Neuronal stem cell (in vitro differentiated cells): ENCODE measurements at regions not wholly inside any gene's neighbourhood (a gene's known extent, or its start where the extent isn't known, plus 50 kb on each side); places are given as distances from the start of the nearest gene placed in this dataset.

Source experiments
- DNase-seq: peaks from one replicate; pipeline ENCODE4 v3.0.0-alpha.2; 2013; ENCODE audit warnings: low spot score
- H2AFZ ChIP-seq: one replicate; pipeline ENCODE4 v1.6.1; 2013; ENCODE audit warnings: mild to moderate bottlenecking, low read length, inconsistent platforms
- H2AK5ac ChIP-seq: 2 replicates; pipeline ENCODE4 v1.6.1; 2013; ENCODE audit warnings: low read depth, mild to moderate bottlenecking, inconsistent platforms, low read length, moderate library complexity, mixed read lengths
- H2BK120ac ChIP-seq: 2 replicates; pipeline ENCODE4 v1.6.1; 2013; ENCODE audit warnings: low read depth, mild to moderate bottlenecking, inconsistent platforms, low read length, moderate library complexity, mixed read lengths
- H2BK12ac ChIP-seq: one replicate; pipeline ENCODE4 v1.6.1; 2013; ENCODE audit warnings: low read length, inconsistent platforms
- H2BK15ac ChIP-seq: 2 replicates; pipeline ENCODE4 v1.6.1; 2013; ENCODE audit warnings: mild to moderate bottlenecking, low read length, inconsistent platforms, mixed read lengths
- H2BK5ac ChIP-seq: one replicate; pipeline ENCODE4 v1.6.1; 2013; ENCODE audit warnings: inconsistent platforms, mild to moderate bottlenecking, low read length, moderate library complexity
- H3K14ac ChIP-seq: one replicate; pipeline ENCODE4 v1.6.1; 2013; ENCODE audit warnings: low read length, inconsistent platforms
- H3K18ac ChIP-seq: 2 replicates; pipeline ENCODE4 v1.6.1; 2013; ENCODE audit warnings: low read length, inconsistent platforms
- H3K23ac ChIP-seq: 2 replicates; pipeline ENCODE4 v1.6.1; 2013; ENCODE audit warnings: low read depth, mild to moderate bottlenecking, mixed read lengths, low read length, inconsistent platforms; ENCODE audit not compliant: poor library complexity
- H3K27ac ChIP-seq: replicated peaks from 3 replicates; pipeline ENCODE4 v1.5.1; 2013; ENCODE audit warnings: low read length, inconsistent platforms
- H3K27me3 ChIP-seq, 3 experiments: 2 replicates each; pipeline ENCODE4 v1.6.1; 2013; ENCODE audit warnings: low read length in 3 of 3, mild to moderate bottlenecking in 2 of 3, inconsistent platforms in 1 of 3, low read depth in 1 of 3, mixed read lengths in 1 of 3, moderate library complexity in 1 of 3; ENCODE audit not compliant: control insufficient read depth in 3 of 3, insufficient read depth in 3 of 3
- H3K36me3 ChIP-seq, 2 donors: replicated peaks in 1 of 2; 2 replicates each; pipeline ENCODE4 v1.6.1; 2013; ENCODE audit warnings: low read length in 2 of 2; ENCODE audit not compliant: control insufficient read depth in 2 of 2, insufficient read depth in 2 of 2
- H3K4ac ChIP-seq: 2 replicates; pipeline ENCODE4 v1.6.1; 2013; ENCODE audit warnings: inconsistent platforms, mild to moderate bottlenecking, low read length, moderate library complexity
- H3K4me1 ChIP-seq, 2 donors: 1 replicate in 1 of 2; 2 replicates in 1 of 2; pipeline ENCODE4 v1.6.1; 2013; ENCODE audit warnings: low read length in 2 of 2, low read depth in 1 of 2; ENCODE audit not compliant: control insufficient read depth in 2 of 2, insufficient read depth in 1 of 2
- H3K4me2 ChIP-seq: one replicate; pipeline ENCODE4 v1.6.1; 2013; ENCODE audit warnings: mild to moderate bottlenecking, low read length, inconsistent platforms; ENCODE audit not compliant: insufficient read depth, poor library complexity, severe bottlenecking
- H3K4me3 ChIP-seq, 2 donors: 2 replicates each; pipeline ENCODE4 v1.5.1; 2013; ENCODE audit warnings: low read length in 2 of 2, mild to moderate bottlenecking in 2 of 2, inconsistent platforms in 1 of 2, moderate library complexity in 1 of 2
- H3K79me1 ChIP-seq: one replicate; pipeline ENCODE4 v1.6.1; 2013; ENCODE audit warnings: low read depth, mild to moderate bottlenecking, inconsistent platforms, low read length, moderate library complexity
- H3K9ac ChIP-seq: one replicate; pipeline ENCODE4 v1.6.1; 2013; ENCODE audit warnings: mild to moderate bottlenecking, low read depth, low read length, inconsistent platforms; ENCODE audit not compliant: poor library complexity
- H3K9me3 ChIP-seq, 2 donors: replicated peaks in 1 of 2; 2 replicates each; pipeline versions ENCODE3 to v1.6.1; 2013; ENCODE audit warnings: low read length in 2 of 2, mild to moderate bottlenecking in 2 of 2, inconsistent platforms in 1 of 2, low read depth in 1 of 2, mixed read lengths in 1 of 2, moderate library complexity in 1 of 2; ENCODE audit not compliant: control insufficient read depth in 2 of 2, insufficient read depth in 1 of 2
- H4K8ac ChIP-seq: one replicate; pipeline ENCODE4 v1.6.1; 2013; ENCODE audit warnings: low read depth, mild to moderate bottlenecking, inconsistent platforms, low read length, moderate library complexity
- H4K91ac ChIP-seq: one replicate; pipeline ENCODE4 v1.6.1; 2013; ENCODE audit warnings: low read length, low read depth, mild to moderate bottlenecking, inconsistent platforms; ENCODE audit not compliant: poor library complexity
- WGBS, 2 donors: extraction: QIAGEN DNeasy Blood & Tissue Kit; methylation state at CpG; one replicate each; pipeline ENCODE4 v1.1.7; 2013; ENCODE audit warnings: missing lambda C conversion rate in 2 of 2, mixed read lengths in 1 of 2; ENCODE audit not compliant: insufficient read length in 2 of 2, insufficient replicate concordance in 1 of 2; ENCODE audit errors: extremely low coverage in 2 of 2; 5-methylcytosine and 5-hydroxymethylcytosine counted together

- Histone ChIP-seq H3K9ac (no peak overlapping the region), H3K4me1 (no peaks in the 10 kb centered on the region), H3K79me1 (no peaks in the 10 kb centered on the region), H3K14ac (no peak overlapping the region), H2BK120ac (no peak overlapping the region), H3K4me3 (no peak overlapping the region), H4K8ac (no peak overlapping the region), H2BK5ac (no peak overlapping the region), H3K4ac (no peak overlapping the region), H2AK5ac (no peak overlapping the region), H4K91ac (no peak overlapping the region), H3K36me3 (no peaks in the 10 kb centered on the region), H3K27ac (no peak overlapping the region), H3K23ac (no peak overlapping the region), H3K27me3 (no peaks in the 10 kb centered on the region), H3K4me2 (no peak overlapping the region), H3K9me3 (no peaks in the 10 kb centered on the region), H2AFZ (no peak overlapping the region), H3K18ac (no peak overlapping the region), H2BK15ac (no peak overlapping the region), H2BK12ac (no peak overlapping the region)
- DNase-seq = no peak
- no CpG with 5 or more reads among the region's 1 CpG for WGBS, 2 donors
These were observed 326.1 kb upstream of the GOT2 start for GRCh38 chr16:59060207-59060606.

- Histone ChIP-seq H4K8ac (no peak overlapping the region), H2AK5ac (no peak overlapping the region), H3K4ac (no peak overlapping the region), H3K9me3 (no peaks in the 10 kb centered on the region), H3K36me3 (no peaks in the 10 kb centered on the region), H3K4me3 (no peak overlapping the region), H3K18ac (no peak overlapping the region), H3K27ac (no peak overlapping the region), H3K9ac (no peak overlapping the region), H3K27me3 (no peaks in the 10 kb centered on the region), H3K4me2 (no peak overlapping the region), H2AFZ (no peak overlapping the region), H4K91ac (no peak overlapping the region), H3K4me1 (no peaks in the 10 kb centered on the region), H2BK5ac (no peak overlapping the region), H2BK12ac (no peak overlapping the region), H2BK15ac (no peak overlapping the region), H3K23ac (no peak overlapping the region), H3K79me1 (no peaks in the 10 kb centered on the region), H2BK120ac (no peak overlapping the region), H3K14ac (no peak overlapping the region)
- DNase-seq = no peak
- WGBS, 2 donors = no CpG with 5 or more reads among the region's 2 CpGs
These were observed 324.1 kb upstream of the GOT2 start for GRCh38 chr16:59058250-59058649.

- H3K9ac ChIP-seq = no peak overlapping the region
- H3K23ac ChIP-seq = no peak overlapping the region
- H3K27ac ChIP-seq = no peak overlapping the region
These were observed 319.8 kb upstream of the GOT2 start for GRCh38 chr16:59053911-59054310.

GRCh38 chr16:59052231-59052630, 318.1 kb upstream of the GOT2 start:
- no peak overlapping the region for H2AFZ ChIP-seq
- H2BK12ac ChIP-seq = no peak overlapping the region
- no peaks in the 10 kb centered on the region for H3K27me3 ChIP-seq
- no peak overlapping the region for H2AK5ac ChIP-seq
- no peak overlapping the region for H3K27ac ChIP-seq
- no peak overlapping the region for H3K9ac ChIP-seq
- H2BK15ac ChIP-seq = no peak overlapping the region
- no peaks in the 10 kb centered on the region for H3K79me1 ChIP-seq
- no peaks in the 10 kb centered on the region for H3K36me3 ChIP-seq
- H3K4me3 ChIP-seq = no peak overlapping the region
- WGBS, 2 donors = no CpG with 5 or more reads among the region's 5 CpGs
- no peaks in the 10 kb centered on the region for H3K9me3 ChIP-seq
- H3K18ac ChIP-seq = no peak overlapping the region
- H3K4me1 ChIP-seq = no peaks in the 10 kb centered on the region
- no peak overlapping the region for H3K4me2 ChIP-seq
- H4K8ac ChIP-seq = no peak overlapping the region
- no peak overlapping the region for H2BK120ac ChIP-seq
- no peak overlapping the region for H3K14ac ChIP-seq
- H3K23ac ChIP-seq = no peak overlapping the region
- no peak overlapping the region for H3K4ac ChIP-seq
- DNase-seq = no peak
- H2BK5ac ChIP-seq = no peak overlapping the region
- no peak overlapping the region for H4K91ac ChIP-seq

More at GRCh38 chr16:59053911-59054310, 319.8 kb upstream of the GOT2 start:
- Histone ChIP-seq H3K18ac (no peak overlapping the region), H2BK120ac (no peak overlapping the region), H3K79me1 (no peaks in the 10 kb centered on the region), H3K36me3 (no peaks in the 10 kb centered on the region), H3K4me2 (no peak overlapping the region), H2AFZ (no peak overlapping the region), H4K8ac (no peak overlapping the region), H3K9me3 (no peaks in the 10 kb centered on the region), H3K14ac (no peak overlapping the region), H2BK5ac (no peak overlapping the region), H2BK12ac (no peak overlapping the region), H2BK15ac (no peak overlapping the region), H4K91ac (no peak overlapping the region), H3K27me3 (no peaks in the 10 kb centered on the region), H3K4me3 (no peak overlapping the region), H3K4ac (no peak overlapping the region), H3K4me1 (no peaks in the 10 kb centered on the region), H2AK5ac (no peak overlapping the region)
- no peak for DNase-seq
- no CpG with 5 or more reads among the region's 3 CpGs for WGBS, 2 donors
